ENCODE measurements at regions not wholly inside any gene's neighbourhood (a gene's known extent, or its start where the extent isn't known, plus 50 kb on each side); places are given as distances from the start of the nearest gene placed in this dataset.

DNA sequence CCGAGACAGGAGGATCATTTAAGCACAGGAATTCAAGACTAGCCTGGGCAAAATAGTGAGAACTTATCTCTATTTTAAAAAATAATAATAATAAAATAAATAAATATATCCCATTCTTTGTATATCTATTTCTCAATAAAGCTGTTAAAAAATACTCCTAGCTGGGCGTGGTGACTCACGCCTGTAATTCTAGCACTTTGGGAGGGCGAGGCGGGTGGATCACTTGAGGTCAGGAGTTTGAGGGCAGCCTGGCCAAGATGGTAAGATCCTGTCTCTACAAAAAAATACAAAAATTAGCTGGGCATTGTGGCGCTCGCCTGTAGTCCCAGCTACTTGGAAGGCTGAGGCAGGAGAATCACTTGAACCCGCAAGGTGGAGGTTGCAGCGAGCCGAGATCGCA, 75.7 kb upstream of the TBX3 start:
- DNase-seq = no peak

DNA sequence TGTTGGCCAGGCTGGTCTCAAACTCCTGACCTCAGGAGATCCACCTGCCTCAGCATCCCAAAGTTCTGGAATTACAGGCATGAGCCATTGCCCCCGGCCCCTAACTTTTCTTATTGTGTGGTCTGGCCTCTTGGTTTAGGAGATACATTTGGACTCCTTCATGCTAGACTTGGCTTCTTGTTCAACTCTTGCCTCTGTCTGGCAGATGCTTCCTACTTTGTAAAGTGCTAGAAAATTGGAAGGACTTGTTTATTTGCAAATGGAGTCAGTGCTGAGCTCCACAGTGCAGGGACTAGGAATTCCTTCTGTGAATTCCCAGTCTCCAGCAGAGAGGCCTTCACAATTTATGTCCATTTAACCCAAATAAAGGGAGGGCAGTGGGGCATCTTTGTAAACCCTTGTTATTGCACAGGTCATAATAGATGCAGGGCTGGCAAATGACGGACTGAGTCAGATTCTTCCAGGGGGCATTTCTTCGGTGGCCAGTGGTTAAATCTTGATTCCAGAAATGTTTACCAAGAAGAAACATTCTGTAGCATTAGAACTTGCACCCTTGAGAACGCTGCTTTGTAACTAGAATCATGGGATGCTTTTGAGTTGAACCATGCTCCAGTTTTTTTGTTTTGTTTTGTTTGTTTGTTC, 73.8 kb upstream of the TBX3 start:
- DNase-seq = no peak

DNA sequence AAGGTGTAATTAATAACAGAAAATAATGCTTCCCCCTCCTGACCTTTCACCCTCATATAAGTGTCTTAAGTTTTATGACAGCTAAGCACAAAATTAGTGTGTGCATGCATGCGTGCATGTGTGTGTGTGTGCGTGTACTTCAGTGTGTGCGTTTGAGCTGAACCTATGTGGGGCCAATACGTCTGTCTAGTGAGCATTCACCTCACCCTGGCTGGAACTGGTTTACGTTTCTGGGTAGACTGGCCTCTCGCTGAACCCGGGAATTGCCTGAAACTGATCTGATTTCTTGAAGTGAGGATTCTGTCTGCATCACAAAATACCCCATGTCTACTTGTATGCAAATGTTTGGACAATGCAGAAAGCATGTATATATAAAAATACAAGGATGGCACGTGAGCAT, 68.2 kb upstream of the TBX3 start:
- no peak for DNase-seq

DNA sequence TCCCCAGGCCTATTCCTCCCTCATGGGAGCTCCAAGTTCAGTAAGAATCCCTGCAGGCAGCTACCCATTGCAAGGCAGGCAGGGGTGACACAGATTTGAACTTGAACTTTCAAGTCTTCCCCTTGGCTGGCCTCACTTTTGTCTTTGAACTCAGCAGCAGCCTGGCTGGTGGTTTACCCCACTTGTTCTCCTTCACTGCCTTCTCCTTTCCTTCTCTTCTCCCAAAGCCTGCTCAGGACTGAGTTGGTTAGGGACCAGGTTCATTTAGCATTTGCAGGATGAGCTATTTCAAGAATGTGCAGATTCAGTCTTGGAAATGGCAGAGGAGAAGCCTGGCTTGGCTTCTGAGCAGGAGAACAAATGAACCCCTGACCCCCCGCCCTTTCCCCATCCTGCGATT, 67.7 kb upstream of the TBX3 start:
- DNase-seq = no peak

DNA sequence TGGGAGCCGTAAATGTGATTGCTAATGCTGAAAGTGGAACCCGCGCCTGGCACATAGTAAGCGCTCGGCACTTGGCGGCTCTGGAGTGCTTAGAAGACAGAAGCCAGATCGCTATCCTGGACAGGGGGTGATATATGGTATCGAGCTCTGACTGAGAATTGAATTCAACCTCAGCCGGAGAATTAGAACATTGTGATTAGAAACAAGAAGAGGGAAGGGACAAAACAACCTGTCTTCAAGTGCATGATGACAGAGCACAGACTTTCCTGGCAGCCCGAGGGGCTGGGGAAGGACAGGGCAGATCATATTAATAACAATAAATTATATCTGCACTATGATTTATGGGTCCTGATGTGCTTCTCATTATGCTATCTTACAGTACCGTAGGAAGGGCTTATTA, 66.9 kb upstream of the TBX3 start:
- no peak for DNase-seq

DNA sequence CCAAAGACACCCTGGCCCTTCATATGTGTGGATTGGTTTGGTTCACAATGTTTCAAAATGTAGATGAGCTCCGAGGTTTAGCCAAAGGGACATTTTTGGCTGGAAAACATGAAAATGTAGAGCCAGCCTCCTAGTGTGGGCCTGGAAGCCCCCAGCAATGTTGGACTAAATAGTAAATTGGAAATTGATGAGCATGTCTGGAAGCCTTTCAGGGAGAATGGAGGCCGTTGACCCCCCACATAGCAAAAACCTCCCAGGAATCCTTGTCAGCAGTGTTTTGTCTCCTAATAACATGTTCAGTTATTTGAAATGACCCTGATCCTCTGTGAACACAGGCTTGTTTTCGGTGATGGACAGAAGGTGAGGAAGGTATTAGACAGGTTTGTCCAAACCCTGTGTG, 65.1 kb upstream of the TBX3 start:
- DNase-seq = no peak

DNA sequence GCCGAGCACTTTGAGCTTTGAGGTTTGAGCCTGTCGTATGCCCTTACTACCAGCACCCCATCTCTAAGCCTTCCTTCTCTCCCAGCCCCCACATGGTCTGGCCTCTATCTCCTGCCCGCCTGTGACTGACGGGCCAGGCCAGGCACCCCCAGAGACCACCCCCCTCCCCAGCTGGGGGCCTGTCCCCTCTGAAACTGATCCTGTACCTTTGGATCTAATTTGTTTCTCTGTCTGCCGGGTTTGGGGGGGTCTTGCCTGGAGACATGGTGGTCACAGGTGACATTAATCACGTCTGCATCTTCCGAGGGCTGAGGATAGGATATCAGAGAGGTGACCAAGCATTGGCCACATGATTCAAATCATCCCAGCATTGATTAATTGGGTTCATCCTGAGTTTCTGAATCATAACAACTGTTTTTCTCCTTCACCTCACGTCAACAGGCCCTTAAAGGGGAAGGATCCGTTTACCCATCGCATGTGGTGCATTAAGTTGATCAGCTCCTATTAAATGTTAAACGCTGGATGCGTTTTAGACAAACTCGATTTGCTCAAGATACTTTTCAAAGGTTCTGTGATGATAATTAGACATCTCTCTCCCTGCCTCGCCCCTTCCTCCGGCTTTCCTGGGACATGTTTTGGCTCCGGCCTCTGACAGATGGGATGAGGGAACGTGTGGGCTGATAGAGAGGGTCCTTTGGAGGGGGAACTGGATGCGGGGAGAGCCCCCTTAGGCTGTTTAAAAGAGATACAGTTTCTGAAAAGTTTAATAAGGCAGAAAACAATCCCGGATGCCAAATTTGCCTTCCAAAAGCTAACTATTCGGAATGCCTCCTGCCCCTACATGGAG, 63.3 kb upstream of the TBX3 start:
- no peak for DNase-seq

DNA sequence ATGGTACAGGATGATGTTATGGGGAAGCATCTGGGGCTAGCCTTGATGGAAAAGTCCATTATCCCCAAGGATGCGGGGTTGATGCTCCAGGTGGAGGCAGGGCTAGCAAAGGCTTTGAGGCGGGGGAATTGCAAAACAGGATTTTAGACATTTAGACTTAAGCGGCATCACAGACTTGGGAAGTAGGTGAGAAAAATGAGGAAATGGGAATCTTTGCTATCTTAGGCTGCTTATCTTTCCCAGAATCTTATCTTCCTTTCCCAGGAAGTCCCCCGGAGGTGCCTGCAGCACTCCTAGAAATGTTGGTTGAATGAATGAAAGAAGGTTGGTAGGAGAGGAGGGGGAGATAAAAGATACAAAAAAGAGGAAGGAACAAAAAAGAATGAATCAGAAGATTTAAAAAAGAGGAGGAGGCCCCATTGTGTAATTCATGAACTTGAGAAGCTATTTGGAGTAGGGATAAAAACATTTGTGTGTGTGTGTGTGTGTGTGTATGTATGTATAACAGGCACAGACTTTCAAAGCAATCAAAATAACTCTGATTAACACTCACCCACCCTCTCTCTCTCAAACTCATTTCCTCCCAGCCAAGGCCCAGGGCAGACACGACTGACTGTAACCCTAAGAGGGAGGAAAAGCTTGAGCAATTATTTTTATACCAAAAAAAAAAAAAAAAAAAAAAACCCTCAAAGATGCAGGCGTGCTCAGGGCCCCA, 62.5 kb upstream of the TBX3 start:
- DNase-seq = no peak

DNA sequence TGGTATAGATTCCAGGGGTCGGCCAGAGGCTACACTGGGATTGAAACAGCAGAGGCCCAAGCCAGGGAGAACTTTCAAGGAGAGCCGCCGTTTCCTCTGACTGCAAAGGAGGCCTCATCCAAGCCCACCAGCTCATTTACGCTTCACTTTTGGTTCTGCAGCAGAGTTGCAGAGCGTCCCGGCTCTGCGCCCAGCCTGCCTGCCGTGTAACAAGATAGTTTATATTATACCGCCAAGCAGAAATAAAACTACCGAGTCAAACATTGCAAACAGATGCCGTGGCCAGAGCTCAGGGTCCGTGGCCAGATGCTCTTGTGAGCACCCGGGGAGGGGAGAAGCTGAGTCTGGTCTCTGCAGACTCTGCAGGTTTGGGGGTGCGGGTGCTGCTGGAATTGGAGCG, 60.7 kb upstream of the TBX3 start:
- DNase-seq = peak; percentile 51

DNA sequence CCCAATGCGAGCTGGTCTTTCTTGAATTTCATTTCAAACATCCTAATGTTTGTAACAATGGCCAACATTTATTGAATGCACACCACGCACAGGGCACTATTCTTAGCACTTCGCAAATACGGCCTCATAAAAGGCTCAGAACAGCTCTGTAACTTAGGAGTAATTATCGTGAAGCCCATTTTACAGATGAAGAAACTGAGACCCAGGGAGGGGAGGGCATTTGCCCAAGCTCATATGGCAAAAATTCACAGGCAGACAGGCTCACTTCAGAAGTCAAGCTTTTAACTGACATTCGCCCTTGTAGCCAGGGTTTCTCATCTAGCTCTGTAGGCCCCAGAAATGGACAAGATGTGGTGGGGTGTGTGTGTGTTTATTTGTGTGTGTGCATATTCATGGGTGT, 60.3 kb upstream of the TBX3 start:
- DNase-seq = no peak

DNA sequence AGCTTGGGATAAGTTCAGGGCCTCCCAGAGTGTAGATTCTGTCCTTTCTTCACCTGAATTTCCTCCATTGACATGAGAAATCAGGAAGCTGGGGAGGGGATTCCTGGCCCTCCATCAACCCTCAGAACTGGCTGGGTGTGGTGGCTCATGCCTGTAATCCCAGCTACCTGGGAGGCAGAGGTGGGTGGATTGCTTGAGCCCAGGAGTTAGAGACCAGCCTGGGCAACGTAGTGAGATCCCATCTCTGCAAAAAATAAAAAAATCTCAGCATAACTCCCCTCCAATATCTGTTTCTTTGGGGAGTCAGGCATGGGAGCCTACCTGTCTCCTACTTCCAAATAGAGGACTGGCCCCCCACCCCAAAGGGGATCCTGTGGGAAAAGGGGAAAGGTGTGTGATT, 59.8 kb upstream of the TBX3 start:
- no peak for DNase-seq

DNA sequence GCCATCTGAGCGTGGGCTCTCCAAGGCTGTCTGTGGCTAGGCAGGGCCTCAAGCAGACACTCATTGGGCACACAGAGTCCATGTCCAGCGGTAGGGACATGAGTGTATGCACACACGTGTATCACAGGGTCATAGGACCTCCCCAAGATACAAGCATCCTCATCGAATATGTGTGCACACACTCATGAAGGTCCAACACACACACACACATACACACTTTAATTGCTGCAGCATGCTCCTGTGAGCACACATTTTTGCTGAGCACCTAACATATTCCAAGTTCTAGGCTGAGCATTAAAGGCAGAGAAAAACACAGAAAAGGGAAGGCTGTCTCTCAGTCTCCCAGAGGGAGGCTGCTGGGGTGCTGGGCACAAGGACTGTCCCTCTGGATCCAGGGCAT, 59.3 kb upstream of the TBX3 start:
- DNase-seq = no peak

DNA sequence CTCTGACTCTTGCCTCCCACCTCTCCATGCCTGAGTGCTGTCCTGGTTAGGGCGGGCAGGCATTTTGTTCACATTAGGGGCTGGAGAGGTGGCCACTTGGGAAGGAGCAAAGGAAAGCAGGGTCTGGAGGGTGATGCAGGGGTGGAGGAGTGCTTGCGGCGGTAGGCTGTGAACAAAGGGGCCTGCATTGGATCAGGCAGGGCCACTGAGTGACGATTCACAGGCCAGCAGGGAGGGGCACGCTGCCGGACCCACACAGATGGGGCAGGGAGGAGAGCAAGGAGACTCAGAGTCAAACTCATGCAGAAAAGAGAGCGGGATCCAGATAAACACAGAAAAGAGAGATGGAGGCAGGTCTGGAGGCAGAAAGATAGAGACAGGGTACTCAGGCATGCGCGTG, 58.4 kb upstream of the TBX3 start:
- DNase-seq = no peak

DNA sequence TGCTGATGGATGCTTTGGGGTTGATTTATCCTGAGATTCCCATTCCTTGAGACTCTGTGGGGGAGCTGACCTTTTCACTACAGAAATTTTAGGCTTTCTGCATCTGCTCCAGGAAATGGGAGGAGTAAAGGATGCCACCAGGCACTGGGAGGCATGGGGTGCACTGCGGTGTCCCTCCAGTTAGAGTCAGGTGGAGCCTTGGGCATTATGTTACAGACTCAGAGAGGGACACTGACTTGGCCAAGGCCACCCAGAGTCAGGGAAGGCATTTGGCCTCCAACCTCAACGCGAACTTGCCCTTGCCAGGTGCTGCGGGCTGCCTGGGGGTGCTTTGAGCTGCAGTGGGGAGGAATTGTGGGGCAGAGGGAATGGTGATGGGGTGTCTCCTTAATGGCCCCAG, 58.0 kb upstream of the TBX3 start:
- DNase-seq = no peak

DNA sequence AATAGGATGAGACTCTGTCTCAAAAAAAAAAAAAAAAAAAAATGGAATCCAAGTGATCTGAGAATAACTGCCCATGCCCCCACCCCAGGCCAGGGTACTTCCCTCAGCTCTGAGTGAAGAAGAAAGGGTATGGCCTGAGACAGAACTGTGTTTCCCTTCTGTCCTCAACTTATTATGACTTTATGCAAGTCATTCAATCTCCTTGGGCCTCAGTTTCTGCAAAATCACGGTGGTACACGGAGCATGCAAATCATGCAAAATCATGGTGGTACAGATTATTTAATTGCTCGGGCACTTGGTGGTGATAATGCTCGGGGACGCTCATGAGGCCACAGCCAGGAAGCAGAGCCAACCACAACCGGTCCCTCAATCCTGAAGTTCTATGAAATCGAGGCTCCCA, 56.5 kb upstream of the TBX3 start:
- DNase-seq = no peak

DNA sequence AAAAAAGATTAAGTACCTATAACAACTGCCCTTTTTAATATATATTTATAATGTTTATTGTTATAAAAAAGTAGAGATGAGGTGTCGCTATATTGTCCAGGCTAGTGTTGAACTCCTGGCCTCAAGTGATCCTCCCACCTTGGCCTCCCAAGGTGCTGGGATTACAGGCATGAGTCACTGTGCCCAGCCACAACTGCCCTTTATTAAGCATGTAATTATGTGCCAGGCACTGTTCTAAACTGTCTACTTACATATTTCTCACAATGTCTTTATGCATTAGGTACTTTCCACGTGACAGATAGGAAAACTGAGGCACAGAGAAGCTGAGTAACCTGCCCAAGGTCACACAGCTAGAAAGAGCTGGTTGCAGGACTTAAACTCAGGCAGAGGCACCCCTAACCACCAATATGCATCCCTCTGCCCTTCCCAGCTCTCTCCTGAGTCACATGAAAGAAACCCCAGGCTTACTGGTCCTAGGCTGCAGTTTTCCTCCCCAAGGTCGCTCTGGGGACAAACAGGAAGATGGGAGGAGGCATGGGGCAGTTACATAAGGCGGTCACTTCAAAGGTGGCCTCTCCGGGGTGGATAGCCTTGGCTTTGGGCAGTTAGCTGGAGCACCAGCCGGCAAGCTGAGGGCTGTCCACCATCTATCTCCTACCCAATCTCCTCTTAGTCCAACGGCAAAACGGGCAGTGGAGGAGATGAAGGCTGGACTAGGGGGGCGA, 54.6 kb upstream of the TBX3 start:
- no peak for DNase-seq

DNA sequence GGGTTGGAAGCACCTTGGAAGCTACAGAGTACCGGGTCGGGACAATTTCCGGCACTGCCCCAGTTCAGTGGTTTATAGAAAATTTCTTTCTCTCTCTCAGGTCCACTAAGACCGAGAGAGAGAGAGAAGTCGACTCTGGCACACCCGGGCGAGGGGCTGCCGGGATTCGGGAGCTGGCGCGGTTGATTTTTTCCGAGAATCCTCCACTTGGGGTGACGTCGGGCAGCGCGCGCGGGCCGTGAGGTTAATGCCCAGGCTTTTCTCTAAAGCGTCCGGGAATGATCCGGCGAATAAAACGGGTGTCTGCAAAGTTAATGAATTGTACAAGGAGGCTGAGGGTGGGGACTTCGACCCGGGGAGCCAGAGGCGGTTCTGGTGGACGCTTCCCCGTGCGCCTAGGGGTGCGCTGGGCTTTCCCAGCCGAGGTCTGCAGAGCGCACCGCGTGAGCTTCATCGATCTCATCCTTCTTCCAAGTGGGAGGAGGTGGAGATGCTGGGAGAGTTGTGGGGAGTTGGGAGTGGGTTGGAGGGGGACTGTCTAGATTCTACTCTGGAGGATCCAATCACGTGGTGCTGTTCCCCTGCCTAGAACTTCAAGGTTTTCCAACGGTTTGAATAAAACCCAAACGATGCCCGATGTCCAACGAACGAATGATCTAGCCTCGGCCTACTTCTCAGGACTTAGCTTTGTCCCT, 51.9 kb upstream of the TBX3 start:
- DNase-seq = no peak

DNA sequence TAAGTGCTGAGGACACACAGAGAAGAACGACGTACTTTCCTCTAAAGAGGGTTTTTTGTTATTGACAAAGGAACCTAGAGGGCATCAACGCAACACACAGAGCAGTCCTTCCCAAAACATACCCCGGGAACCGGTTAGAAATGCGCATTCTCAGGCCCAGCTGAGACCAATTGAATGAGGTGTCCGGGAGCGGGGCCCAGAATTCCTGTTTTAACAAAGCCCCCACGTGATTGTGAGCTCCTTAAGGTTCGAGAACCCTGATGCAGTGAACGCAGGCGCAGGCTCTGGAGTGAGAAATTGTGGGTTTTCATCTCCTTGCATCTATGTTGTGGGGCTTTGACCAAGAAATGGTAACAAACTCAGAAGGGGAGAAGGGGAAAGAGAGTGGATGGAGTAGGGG, 51.0 kb upstream of the TBX3 start:
- no peak for DNase-seq

DNA sequence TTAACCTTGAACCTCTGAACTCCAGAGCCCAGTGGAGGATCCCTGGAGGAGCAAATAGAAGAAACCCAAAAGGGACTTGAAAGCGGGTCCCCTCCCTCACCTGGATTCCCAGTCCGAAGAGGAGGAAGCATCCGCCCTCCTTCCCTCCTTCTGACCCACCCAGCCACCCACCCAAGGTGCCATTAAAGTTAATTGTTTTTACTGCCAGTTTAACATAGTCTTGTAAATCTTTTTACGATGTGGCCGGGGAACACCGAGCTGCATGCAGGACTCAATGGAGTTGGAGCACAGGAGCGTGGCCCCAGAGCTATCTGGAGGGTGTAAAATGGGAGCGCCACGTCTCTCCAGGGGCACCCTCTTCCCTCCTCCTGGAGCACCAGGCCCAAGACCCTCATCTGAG, 49.9 kb upstream of the TBX3 start:
- no peak for DNase-seq

Measured in skin of body (tissue), 1 donor.